OCI-LY1 (cell line): ENCODE measurements at regions not wholly inside any gene's neighbourhood (a gene's known extent, or its start where the extent isn't known, plus 50 kb on each side); places are given as distances from the start of the nearest gene placed in this dataset.

Source experiments
- H2AFZ ChIP-seq: fragments of 200-600 bp; sonication (generic), shearing (Covaris generic); 2 replicates; pipeline ENCODE4 v1.6.0; 2014; ENCODE audit warnings: antibody characterized with exemption, mild to moderate bottlenecking, low read length
- H3F3A ChIP-seq: fragments of 200-600 bp; sonication (generic), shearing (Covaris generic); 2 replicates; pipeline ENCODE4 v1.6.0; 2014; ENCODE audit warnings: mild to moderate bottlenecking, antibody characterized with exemption, low read length, moderate library complexity; ENCODE audit not compliant: insufficient read depth
- H3K27ac ChIP-seq: fragments of 200-600 bp; sonication (generic); 2 replicates; pipeline ENCODE4 v1.5.1; 2014; ENCODE audit warnings: low read length, mixed run types, mild to moderate bottlenecking, low read depth; ENCODE audit not compliant: poor library complexity, severe bottlenecking
- H3K27me3 ChIP-seq: fragments of 200-600 bp; sonication (generic); 2 replicates; pipeline ENCODE4 v1.6.0; 2014; ENCODE audit warnings: antibody characterized with exemption, mild to moderate bottlenecking, low read length, moderate library complexity; ENCODE audit not compliant: insufficient read depth
- H3K36me3 ChIP-seq: fragments of 200-600 bp; sonication (generic); 2 replicates; pipeline ENCODE4 v1.6.1; 2014; ENCODE audit warnings: mild to moderate bottlenecking, antibody characterized with exemption, low read length, moderate library complexity, mixed read lengths; ENCODE audit not compliant: insufficient read depth
- H3K4me1 ChIP-seq: fragments of 200-600 bp; sonication (generic); 2 replicates; pipeline ENCODE4 v1.5.1; 2014; ENCODE audit warnings: mild to moderate bottlenecking, low read length, moderate library complexity; ENCODE audit not compliant: insufficient read depth, severe bottlenecking
- H3K4me2 ChIP-seq: fragments of 200-600 bp; sonication (generic), shearing (Covaris generic); 2 replicates; pipeline ENCODE4 v1.6.1; 2014; ENCODE audit warnings: low read length
- H3K4me3 ChIP-seq: fragments of 200-600 bp; sonication (generic); 2 replicates; pipeline ENCODE4 v1.5.1; 2014; ENCODE audit warnings: low read length, low read depth, mild to moderate bottlenecking, mixed read lengths; ENCODE audit not compliant: poor library complexity, severe bottlenecking
- H3K79me2 ChIP-seq: fragments of 200-600 bp; shearing (Covaris generic); 2 replicates; pipeline ENCODE4 v1.6.1; 2016; ENCODE audit warnings: mixed run types, low read length, mixed read lengths; ENCODE audit not compliant: insufficient read depth
- H3K9ac ChIP-seq: fragments of 200-600 bp; sonication (generic), shearing (Covaris generic); 2 replicates; pipeline ENCODE4 v1.6.1; 2014; ENCODE audit warnings: mild to moderate bottlenecking, low read length, mixed read lengths
- H3K9me2 ChIP-seq: fragments of 200-600 bp; sonication (generic), shearing (Covaris generic); 2 replicates; pipeline ENCODE4 v1.6.1; 2014; ENCODE audit warnings: low read depth, mild to moderate bottlenecking, low read length, mixed read lengths
- H3K9me3 ChIP-seq: fragments of 200-600 bp; shearing (Covaris generic); 2 replicates; pipeline ENCODE4 v1.6.1; 2014; ENCODE audit warnings: low read length, mixed read lengths
- H4K20me1 ChIP-seq: fragments of 200-600 bp; sonication (generic), shearing (Covaris generic); 2 replicates; pipeline ENCODE4 v1.6.0; 2016; ENCODE audit warnings: mild to moderate bottlenecking, low read length; ENCODE audit not compliant: insufficient read depth
- CTCF ChIP-seq: fragments of 200-600 bp; sonication (generic), shearing (Covaris generic); IDR thresholded peaks from 2 replicates; pipeline ENCODE4 v1.5.1; 2017; ENCODE audit warnings: mild to moderate bottlenecking, antibody characterized with exemption, low read length, moderate library complexity, mixed read lengths
- EZH2 ChIP-seq: fragments of 200-600 bp; sonication (generic), shearing (Covaris generic); IDR thresholded peaks from 2 replicates; pipeline ENCODE4 v1.8.0; 2017; ENCODE audit warnings: borderline replicate concordance, mixed run types, mild to moderate bottlenecking, antibody characterized with exemption, low read length, moderate library complexity, mixed read lengths

GRCh38 chr3:27043328-27043955 lies 325.7 kb downstream of the NEK10 start:
- H2AFZ ChIP-seq, result no peak overlapping the region
- H3K4me3 ChIP-seq, result no peak overlapping the region
- H3K9me2 ChIP-seq, result no peaks in the 10 kb centered on the region
- no peak overlapping the region for H3K4me2 ChIP-seq
- H3K36me3 ChIP-seq, result no peaks in the 10 kb centered on the region
- no peaks in the 10 kb centered on the region for H3K79me2 ChIP-seq
- H3K9ac ChIP-seq, result no peak overlapping the region
- H3K27me3 ChIP-seq, result no peaks in the 10 kb centered on the region
- no peaks in the 10 kb centered on the region for H3K4me1 ChIP-seq
- H4K20me1 ChIP-seq, result no peaks in the 10 kb centered on the region
- no peaks in the 10 kb centered on the region for H3F3A ChIP-seq
- TF ChIP-seq CTCF (no peak), EZH2 (no peak)
- no peaks in the 10 kb centered on the region for H3K9me3 ChIP-seq
- H3K27ac ChIP-seq, result no peak overlapping the region

GRCh38 chr3:27044931-27045481 lies 324.2 kb downstream of the NEK10 start:
- TF ChIP-seq CTCF, result no peak
- TF ChIP-seq EZH2, result no peak
- no peaks in the 10 kb centered on the region for H3K36me3 ChIP-seq
- H3K27me3 ChIP-seq, result no peaks in the 10 kb centered on the region
- H3K9me2 ChIP-seq, result no peaks in the 10 kb centered on the region
- H3K4me1 ChIP-seq, result no peaks in the 10 kb centered on the region
- H3K27ac ChIP-seq, result no peak overlapping the region
- H3K4me2 ChIP-seq, result no peak overlapping the region
- no peaks in the 10 kb centered on the region for H3F3A ChIP-seq
- no peaks in the 10 kb centered on the region for H3K79me2 ChIP-seq
- H3K4me3 ChIP-seq, result no peak overlapping the region
- H3K9ac ChIP-seq, result no peak overlapping the region
- no peaks in the 10 kb centered on the region for H3K9me3 ChIP-seq
- no peak overlapping the region for H2AFZ ChIP-seq
- H4K20me1 ChIP-seq, result no peaks in the 10 kb centered on the region

- no peak overlapping the region for H3K4me2 ChIP-seq
- no peak for TF ChIP-seq CTCF
- no peak for TF ChIP-seq EZH2
These were observed 322.8 kb downstream of the NEK10 start for GRCh38 chr3:27046351-27046750.

More at GRCh38 chr3:27046351-27046750, 322.8 kb downstream of the NEK10 start:
- H3K36me3 ChIP-seq, result no peaks in the 10 kb centered on the region
- no peak overlapping the region for H3K27ac ChIP-seq
- no peak overlapping the region for H2AFZ ChIP-seq
- no peak overlapping the region for H3K4me3 ChIP-seq
- no peaks in the 10 kb centered on the region for H3K4me1 ChIP-seq
- H4K20me1 ChIP-seq, result no peaks in the 10 kb centered on the region
- H3F3A ChIP-seq, result no peaks in the 10 kb centered on the region
- no peaks in the 10 kb centered on the region for H3K27me3 ChIP-seq
- no peaks in the 10 kb centered on the region for H3K9me2 ChIP-seq
- no peaks in the 10 kb centered on the region for H3K79me2 ChIP-seq
- no peaks in the 10 kb centered on the region for H3K9me3 ChIP-seq
- no peak overlapping the region for H3K9ac ChIP-seq
